ENCODE measurements at regions not wholly inside any gene's neighbourhood (a gene's known extent, or its start where the extent isn't known, plus 50 kb on each side); places are given as distances from the start of the nearest gene placed in this dataset.

DNA sequence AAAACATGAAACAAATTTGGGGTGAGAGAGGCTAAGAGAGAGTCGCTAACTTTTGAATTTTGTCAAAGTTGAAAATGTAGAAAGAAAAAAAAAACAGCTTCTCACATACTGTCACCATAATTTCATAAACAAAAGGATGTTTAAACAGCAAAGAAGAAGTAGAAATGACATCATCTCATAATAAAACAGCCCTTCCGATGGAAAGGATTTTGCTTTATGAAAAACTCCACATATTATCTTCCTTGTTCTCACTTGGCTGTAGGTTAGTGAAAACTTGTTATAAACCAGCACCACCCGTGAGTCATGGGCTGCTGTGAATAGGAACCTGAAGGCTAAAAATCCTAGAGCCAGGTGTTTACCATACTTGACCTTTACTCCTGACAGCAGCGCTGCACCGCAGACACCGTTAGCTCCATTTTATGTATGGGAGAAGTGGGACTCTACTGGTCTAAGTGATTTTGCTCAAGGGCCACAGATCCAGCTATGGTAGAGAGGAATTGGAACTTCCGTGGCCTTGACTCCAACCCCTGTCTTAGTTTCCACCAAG, 63.0 kb upstream of the VRK1 start:
- TF ChIP-seq POLR2AphosphoS5 (IDR thresholded peaks at IDR 0.05; ENCODE audit: borderline replicate concordance, low read depth, low read length) = no peak
- no peak for TF ChIP-seq EZH2 (IDR thresholded peaks at IDR 0.05)
- no peak for TF ChIP-seq FOXP2 (optimal IDR thresholded peaks at IDR 0.05; ENCODE audit: control extremely low read depth, extremely low read length, insufficient read depth)
